HG03097 (cell line): ENCODE measurements at regions not wholly inside any gene's neighbourhood (a gene's known extent, or its start where the extent isn't known, plus 50 kb on each side); places are given as distances from the start of the nearest gene placed in this dataset.

Experiments
- ATAC-seq: cut with Tn5 transposase; IDR thresholded peaks from one replicate; pipeline ENCODE4 v1.9.1; 2021; ENCODE audit not compliant: unreplicated experiment, low FRiP score

DNA sequence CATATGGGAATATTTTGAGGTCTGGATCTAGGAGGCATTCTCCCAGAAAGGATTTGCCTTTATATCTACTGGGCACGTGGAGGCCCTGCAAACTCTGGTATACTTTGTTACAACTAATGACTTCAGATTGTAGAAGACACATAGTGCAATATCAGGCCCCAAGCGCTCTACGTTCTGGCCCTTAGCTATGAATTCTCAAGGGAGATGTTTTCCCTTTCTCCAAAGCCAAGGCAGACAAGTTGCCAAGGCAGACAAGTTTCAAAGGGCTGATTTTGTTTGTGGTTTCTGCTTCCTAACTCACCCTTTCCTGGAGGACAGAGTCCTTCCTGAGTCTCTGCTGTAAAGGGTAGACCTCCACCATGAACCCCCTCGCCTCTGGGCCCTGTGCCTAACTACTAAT is 99.4 kb upstream of the CTTNBP2 start:
- no peak for ATAC-seq

GRCh38 chr7:117973975-117974374 is 100.7 kb upstream of the CTTNBP2 start:
- no peak for ATAC-seq

DNA sequence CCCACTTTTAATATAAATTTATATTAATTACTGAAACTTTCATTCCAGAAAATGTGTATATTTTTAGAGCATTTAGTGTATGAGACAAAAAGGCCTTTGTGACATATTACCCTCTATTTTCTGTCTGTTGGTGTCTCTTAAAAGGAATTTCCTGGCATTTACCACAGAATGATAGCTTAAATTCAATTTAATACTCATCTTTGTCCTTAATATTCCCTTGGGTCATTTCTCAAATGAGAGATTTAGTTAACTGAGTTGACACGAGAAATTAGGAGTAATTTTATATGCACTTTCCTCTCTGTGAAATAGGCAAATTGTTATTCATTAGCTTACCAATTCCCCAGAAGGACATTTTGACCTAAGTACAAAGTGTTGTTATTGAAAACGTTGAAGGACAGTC is 101.7 kb upstream of the CTTNBP2 start:
- ATAC-seq: no peak

GRCh38 chr7:117975476-117975875 is 102.2 kb upstream of the CTTNBP2 start:
- no peak for ATAC-seq

- no peak for ATAC-seq
These were observed 106.8 kb upstream of the CTTNBP2 start for GRCh38 chr7:117979954-117980497.

DNA sequence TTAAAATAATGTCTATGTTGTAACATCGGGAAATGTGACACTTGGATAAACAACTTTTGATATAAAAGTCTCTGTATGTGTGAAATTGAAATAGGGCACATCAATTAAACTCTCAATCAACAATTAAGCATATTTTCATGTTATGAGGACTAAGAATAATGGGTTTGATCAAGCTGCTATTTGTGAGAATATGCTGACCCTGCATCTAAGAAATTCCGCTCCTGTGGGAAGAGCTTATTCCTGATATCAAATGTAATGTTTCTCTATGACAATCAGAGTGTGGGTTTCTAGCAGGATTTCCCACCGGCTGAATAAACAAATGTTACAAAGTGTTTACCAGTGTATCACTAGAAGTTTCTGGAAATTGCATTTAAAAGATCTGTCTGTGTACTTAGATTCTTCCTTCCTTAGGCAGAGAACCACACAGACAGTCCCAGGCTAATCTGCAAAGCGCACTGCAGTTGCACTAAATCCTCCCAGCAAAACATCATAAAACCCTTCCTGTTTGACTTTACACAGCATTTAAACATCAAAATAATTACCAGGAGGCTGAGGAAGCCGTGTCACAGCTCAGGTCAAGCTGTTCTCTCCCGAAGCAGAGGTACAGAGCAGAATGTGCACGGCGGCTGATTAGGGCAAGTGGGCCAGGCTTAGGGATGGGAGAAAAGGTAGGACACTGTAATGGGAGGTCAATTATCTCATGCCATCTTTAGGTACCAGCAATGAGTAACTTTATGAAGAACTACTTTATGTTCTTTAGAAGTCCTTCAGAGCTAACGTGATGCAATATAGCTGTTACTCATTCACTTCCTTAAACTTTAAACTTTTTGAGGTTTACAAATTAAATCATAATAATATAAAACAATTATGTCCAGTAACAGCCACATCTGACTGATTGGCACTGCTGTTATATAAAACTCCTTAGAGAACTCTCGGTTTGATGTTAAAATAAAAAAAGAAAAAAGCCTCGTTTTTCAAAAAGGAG is 109.1 kb upstream of the CTTNBP2 start:
- no peak for ATAC-seq

DNA sequence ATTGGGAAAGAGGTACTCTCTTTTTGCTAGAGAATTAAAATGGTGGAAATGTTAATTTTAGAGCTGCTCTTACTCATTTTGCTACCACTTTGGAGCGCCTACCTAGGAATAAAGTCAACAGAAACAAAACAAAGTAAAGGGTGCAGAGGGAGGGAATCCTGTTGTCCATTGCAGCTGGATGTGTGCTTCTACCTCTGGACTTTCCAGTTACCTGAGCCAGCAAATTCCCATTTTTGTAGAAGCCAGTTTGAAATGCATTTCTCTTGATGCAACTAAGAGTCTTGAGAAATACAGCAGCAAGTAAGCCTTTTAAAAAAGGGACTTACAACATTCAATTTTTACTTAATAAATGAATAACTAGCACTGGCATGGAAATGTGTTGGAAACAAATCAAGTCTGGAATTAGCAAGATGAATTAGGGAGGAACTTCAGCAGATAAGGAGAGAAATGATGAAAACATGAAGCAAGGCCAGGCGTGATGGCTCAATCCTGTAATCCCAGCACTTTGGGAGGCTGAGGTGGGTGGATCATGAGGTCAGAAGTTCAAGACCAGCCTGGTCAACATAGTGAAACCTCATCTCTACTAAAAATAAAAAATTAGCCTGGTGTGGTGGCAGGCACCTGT is 113.5 kb upstream of the CTTNBP2 start:
- ATAC-seq: no peak

- no peak for ATAC-seq
These were observed 117.6 kb upstream of the CTTNBP2 start for GRCh38 chr7:117990834-117991233.

DNA sequence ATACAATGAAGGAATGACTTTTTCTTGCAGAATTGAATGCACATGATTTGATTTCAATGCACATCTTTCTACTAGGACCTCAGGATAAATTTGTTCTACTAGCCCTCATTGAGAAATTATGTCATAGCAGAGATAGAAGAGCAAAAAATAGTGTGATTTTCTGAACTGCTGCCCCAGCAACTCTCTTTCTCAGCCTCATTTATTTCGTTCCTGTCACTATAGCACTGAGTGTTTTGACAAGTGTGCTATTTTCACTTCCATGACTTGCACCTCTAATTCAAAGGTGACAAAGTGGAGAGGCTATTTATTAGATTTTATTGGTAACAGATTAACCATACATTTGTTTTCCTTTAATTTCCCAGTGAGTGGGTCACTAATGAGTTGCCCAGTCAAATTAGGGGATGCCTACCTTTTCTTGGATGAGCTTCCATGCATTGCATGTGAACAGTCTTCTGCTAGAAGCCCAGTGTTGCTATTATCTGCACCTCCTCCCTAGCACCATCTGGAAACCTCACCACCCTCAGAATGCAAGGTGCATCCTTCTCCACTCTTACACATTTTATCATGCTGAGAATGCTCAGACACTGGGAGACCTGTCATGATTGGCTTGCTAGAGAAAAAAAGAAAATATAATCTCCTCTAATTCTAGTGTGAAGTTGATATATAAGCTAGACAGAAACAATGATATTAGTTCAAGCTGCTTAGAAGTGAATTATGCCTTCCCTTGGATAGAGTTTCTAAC is 119.6 kb upstream of the CTTNBP2 start:
- no peak for ATAC-seq

DNA sequence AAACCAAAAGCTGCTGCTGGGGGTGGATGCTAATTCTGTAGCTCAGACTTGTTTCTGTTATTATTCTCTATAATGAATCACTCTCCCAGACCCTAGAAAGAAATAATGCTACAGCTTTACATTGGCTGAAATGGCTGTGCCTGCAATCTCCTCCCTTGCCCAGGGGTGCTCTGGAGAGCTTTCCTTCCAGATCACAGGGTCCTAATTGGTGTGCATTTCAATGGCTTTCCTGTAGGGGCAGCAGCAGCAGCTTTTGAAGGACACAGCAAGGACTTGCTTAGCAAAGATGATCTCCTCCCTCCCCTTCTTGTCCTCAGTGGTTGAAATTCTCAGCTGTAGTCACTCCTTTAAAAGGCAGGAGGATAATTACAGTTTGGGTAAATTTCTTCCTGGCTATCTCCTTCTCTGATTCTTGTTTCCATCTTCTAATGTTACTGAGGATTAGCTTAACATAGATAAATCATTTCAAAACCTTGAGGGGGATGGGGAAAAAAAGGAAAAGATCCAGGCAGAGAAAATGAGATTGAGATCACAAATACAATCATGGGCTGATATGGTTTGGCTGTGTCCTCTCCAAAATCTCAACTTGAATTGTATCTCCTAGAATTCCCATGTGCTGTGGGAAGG is 120.2 kb upstream of the CTTNBP2 start:
- peak; percentile 92 for ATAC-seq

DNA sequence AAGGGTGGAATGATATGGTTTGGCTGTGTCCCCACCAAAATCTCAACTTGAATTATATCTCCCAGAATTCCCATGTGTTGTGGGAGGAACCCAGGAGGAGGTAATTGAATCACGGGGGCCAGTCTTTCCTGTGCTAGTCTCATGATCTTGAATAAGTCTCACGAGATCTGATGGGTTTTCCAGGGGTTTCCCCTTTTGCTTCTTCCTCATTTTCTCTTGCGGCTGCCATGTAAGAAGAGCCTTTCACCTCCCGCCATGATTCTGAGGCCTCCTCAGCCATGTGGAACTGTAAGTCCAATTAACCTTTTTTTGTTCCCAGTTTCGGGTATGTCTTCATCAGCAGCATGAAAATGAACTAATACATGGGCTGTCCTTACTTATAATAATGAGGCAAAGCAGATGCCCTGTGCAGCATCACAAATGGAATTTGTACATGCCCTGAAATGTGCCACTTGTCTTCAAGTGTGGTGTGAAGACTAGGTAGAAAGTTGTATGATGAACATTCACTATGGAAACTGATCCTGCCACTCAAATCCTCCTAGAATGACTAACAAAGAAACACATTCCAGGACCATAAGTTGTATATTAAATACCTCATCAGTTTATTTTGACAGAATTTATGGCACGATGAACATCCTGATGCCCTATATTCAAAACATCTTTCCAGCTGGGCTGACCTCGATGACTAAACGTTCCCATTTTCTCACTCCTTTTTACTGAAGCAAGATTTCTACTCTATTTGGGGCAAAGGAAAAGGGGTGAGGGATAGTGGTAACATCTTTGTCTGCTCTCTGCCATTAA is 122.8 kb upstream of the CTTNBP2 start:
- no peak for ATAC-seq

DNA sequence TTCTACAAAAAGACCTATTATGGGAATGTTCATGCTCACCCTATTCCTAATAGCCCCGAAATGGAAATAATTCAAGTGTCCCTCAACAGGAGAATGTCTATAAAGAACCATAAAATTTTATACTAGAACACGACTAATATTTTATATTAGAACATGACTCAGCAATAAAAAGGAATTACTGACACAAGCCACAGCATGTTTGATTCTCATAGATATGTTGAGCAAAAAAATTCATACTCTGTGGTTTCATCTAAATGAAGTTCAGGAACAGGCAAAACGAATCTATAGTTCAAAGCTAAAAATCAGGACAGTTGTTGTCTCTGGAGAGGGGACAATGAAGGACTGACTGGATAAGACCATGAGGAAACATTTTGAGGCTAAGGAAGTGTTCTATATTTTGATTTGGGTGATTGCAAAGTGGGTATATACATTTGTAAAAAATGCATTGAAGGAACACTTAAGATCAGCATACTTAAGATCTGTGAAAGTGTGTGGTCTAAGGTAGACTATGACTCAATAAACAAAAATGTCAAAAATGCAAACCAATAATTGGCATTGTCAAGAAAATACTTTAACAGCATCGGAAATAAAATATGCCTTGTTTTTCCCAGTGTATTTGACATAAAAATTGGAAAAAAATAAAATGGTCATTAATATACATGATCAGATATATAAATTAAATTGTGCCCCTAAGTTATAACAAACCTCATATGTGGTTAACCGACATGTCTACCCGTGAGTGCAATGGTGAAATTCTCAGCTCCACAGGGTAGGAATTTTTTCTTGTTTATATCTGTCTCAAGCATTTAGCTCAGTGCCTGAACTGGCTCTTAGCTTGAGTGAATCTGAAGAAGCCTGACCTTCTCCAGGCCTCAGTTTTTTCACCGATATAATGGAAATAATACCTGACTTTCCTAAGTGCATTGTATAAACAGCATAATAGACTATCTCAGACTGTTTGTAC is 124.9 kb upstream of the CTTNBP2 start:
- no peak for ATAC-seq

DNA sequence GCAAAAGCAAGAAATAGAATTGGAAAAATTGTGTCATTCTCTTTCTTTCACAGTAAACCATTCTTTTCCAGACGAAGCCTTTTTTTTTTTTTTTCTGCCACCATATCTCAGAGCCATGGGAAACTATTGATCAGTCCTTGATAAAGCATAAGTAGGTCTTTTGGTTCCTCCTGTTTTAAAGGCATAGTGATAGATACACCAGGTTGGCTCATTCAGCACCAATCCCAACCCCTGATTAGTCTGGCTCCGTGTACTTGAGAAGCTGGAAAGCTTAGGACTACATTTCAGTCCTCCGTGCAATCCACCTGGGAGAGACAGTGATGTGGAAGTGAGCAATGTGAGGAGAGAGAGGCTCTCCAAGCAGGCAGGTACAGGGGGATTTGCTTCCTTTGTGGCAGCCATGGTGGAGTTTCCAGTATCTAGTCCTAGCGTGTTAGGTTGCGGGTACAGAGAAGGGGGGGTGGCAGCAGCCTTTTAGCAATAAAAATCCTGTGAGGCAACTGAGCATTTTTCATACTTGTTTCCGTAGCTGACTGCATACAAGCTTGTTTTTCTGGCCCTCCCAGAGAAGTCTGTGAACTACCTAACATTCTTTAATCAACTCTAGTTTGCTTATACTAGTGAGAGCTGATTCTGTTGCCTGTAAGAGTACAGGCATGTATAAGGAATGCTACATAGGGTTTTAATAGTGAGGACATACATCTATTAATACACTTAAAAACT is 127.4 kb upstream of the CTTNBP2 start:
- no peak for ATAC-seq

- no peak for ATAC-seq
These were observed 130.2 kb upstream of the CTTNBP2 start for GRCh38 chr7:118003476-118003875.

- ATAC-seq: no peak
These were observed 131.8 kb upstream of the CTTNBP2 start for GRCh38 chr7:118005026-118005425.

DNA sequence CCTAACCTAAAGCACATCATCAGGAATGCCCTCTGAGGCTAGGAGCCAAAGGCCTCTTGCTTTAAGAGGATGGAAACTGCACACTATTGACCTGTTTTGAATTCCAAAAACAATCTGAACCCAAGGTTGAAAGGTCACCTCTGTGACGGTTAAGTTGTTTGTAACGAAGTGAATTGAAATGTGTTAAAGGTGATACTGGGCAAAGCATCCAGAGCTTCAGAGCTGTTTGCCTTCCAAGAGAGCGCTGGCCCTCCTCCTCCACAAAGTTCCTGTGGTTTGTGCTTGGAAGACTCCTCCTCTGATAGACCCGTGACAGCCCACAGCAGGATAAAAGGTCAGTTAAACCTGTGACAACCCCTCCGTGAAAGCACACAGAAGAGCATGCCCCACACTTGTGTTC is 133.7 kb upstream of the CTTNBP2 start:
- no peak for ATAC-seq

GRCh38 chr7:118009419-118009818 is 136.2 kb upstream of the CTTNBP2 start:
- no peak for ATAC-seq

- ATAC-seq: no peak
These were observed 138.4 kb upstream of the CTTNBP2 start for GRCh38 chr7:118011652-118012051.
